HCT116 (cell line): ENCODE measurements at regions not wholly inside any gene's neighbourhood (a gene's known extent, or its start where the extent isn't known, plus 50 kb on each side); places are given as distances from the start of the nearest gene placed in this dataset.

Experiments used
- ATAC-seq: fragments of 200-7000 bp; cut with Tn5 transposase; 2 replicates; pipeline ENCODE4 v1.9.1; 2020; ENCODE audit warnings: mild to moderate bottlenecking, moderate library complexity
- BruUV-seq: library from RNA; stranded (reverse); fragments of 400-500 nt; replicated peaks from 2 replicates; lab custom pipeline; 2021; lab: Mats Ljungman, UMichigan
- CTCF ChIA-PET: fragments of 300-600 bp; sonication (Branson Sonifier 250); formaldehyde crosslinking; loops from one replicate; lab custom pipeline; 2021; ENCODE audit warnings: antibody characterized with exemption; lab: Charles Lee
- POLR2A ChIA-PET: fragments of 300-600, 350-600 bp; sonication (Branson Sonifier 250); formaldehyde crosslinking; loops from one replicate; lab custom pipeline; 2021; ENCODE audit warnings: antibody characterized with exemption; lab: Charles Lee
- RAD21 ChIA-PET, 2 experiments: fragments of 300-600 bp; sonication (Branson Sonifier 250); formaldehyde crosslinking; loops; one replicate each; lab custom pipeline; 2023; ENCODE audit warnings: low total read pairs in 2 of 2; ENCODE audit not compliant: uncharacterized antibody in 2 of 2, unreplicated experiment in 2 of 2, low non-redundant PET in 1 of 2; lab: Charles Lee
- DNase-seq: peaks from one replicate; pipeline ENCODE4 v3.0.0-alpha.2; 2010; ENCODE audit warnings: low read depth, low spot score
- H2AFZ ChIP-seq: fragments of 200-600 bp; shearing (Covaris generic), sonication (generic); 2 replicates; pipeline ENCODE4 v1.6.1; 2017; ENCODE audit warnings: low read depth, mixed run types, mixed read lengths, antibody characterized with exemption, low read length; ENCODE audit not compliant: poor library complexity, severe bottlenecking
- H3K27ac ChIP-seq: 2 replicates; pipeline ENCODE4 v1.5.1; 2012; ENCODE audit warnings: low read depth, low read length
- H3K27me3 ChIP-seq: fragments of 200-600 bp; sonication (generic); 2 replicates; pipeline ENCODE4 v1.6.1; 2016; ENCODE audit warnings: mixed run types, low read length, mixed read lengths; ENCODE audit not compliant: insufficient read depth
- H3K36me3 ChIP-seq, 2 experiments: fragments of 200-500 bp in 1 of 2; fragments of 200-600 bp in 1 of 2; sonication (Bioruptor generic) in 1 of 2; sonication (generic) in 1 of 2; 2 replicates each; pipeline versions ENCODE4 v1.5.1 to v1.6.1; 2014 to 2016; ENCODE audit warnings: low read length in 2 of 2, inconsistent platforms in 1 of 2, mixed read lengths in 1 of 2, mixed run types in 1 of 2; ENCODE audit not compliant: insufficient read depth in 2 of 2, control insufficient read depth in 1 of 2
- H3K4me1 ChIP-seq, 2 experiments: fragments of 200-600 bp in 1 of 2; sonication (generic) in 1 of 2; 2 replicates each; pipeline versions ENCODE4 v1.5.1 to v1.6.1; 2012 to 2017; ENCODE audit warnings: low read length in 2 of 2, inconsistent platforms in 1 of 2, mild to moderate bottlenecking in 1 of 2, mixed read lengths in 1 of 2, mixed run types in 1 of 2, moderate library complexity in 1 of 2; ENCODE audit not compliant: insufficient read depth in 2 of 2, control insufficient read depth in 1 of 2
- H3K4me2 ChIP-seq: fragments of 200-600 bp; sonication (generic); 2 replicates; pipeline ENCODE4 v1.6.1; 2017; ENCODE audit warnings: mixed run types, low read length, mixed read lengths
- H3K4me3 ChIP-seq, 2 experiments: fragments of 200-600 bp in 1 of 2; sonication (generic) in 1 of 2; replicated peaks in 1 of 2; 2 replicates each; pipeline ENCODE4 v1.5.1; 2011 to 2016; ENCODE audit warnings: low read length in 2 of 2, control low read depth in 1 of 2, low read depth in 1 of 2, mild to moderate bottlenecking in 1 of 2, mixed read lengths in 1 of 2, mixed run types in 1 of 2
- H3K79me2 ChIP-seq: fragments of 200-600 bp; sonication (generic); 2 replicates; pipeline ENCODE4 v1.6.1; 2017; ENCODE audit warnings: mild to moderate bottlenecking, mixed run types, low read length, moderate library complexity, mixed read lengths; ENCODE audit not compliant: insufficient read depth
- H3K9ac ChIP-seq: fragments of 200-600 bp; sonication (generic); 2 replicates; pipeline ENCODE4 v1.6.1; 2016; ENCODE audit warnings: low read length, mixed read lengths
- H3K9me2 ChIP-seq: fragments of 200-600 bp; sonication (generic), shearing (Covaris generic); 2 replicates; pipeline ENCODE4 v1.6.1; 2017; ENCODE audit warnings: mixed run types, mild to moderate bottlenecking, moderate library complexity; ENCODE audit not compliant: insufficient read depth
- H3K9me3 ChIP-seq, 2 experiments: fragments of 200-500 bp in 1 of 2; fragments of 200-600 bp in 1 of 2; sonication (Bioruptor generic) in 1 of 2; sonication (generic) in 1 of 2; 2 replicates each; pipeline ENCODE4 v1.6.1; 2014 to 2017; ENCODE audit warnings: low read length in 2 of 2, mixed read lengths in 2 of 2, inconsistent platforms in 1 of 2, low read depth in 1 of 2, mild to moderate bottlenecking in 1 of 2, mixed run types in 1 of 2, moderate library complexity in 1 of 2; ENCODE audit not compliant: control insufficient read depth in 1 of 2, insufficient read depth in 1 of 2
- H4K20me1 ChIP-seq: fragments of 200-600 bp; sonication (generic), shearing (Covaris generic); 2 replicates; pipeline ENCODE4 v1.6.1; 2017; ENCODE audit warnings: mixed run types, mild to moderate bottlenecking, moderate library complexity; ENCODE audit not compliant: insufficient read depth
- ATF3 ChIP-seq: IDR thresholded peaks from 2 replicates; pipeline ENCODE4 v1.6.1; 2012
- CEBPB ChIP-seq: IDR thresholded peaks from 2 replicates; pipeline ENCODE4 v1.6.1; 2012; ENCODE audit warnings: low read depth
- CTCF ChIP-seq, 3 experiments: fragments of 200-600 bp in 1 of 3; sonication (generic) in 1 of 3; IDR thresholded peaks in 2 of 3; conservative IDR thresholded peaks in 1 of 3; 2 replicates each; pipeline ENCODE4 v1.5.1; 2012 to 2017; ENCODE audit warnings: low read depth in 2 of 3, low read length in 2 of 3, antibody characterized with exemption in 1 of 3, borderline replicate concordance in 1 of 3, control low read depth in 1 of 3, mild to moderate bottlenecking in 1 of 3, mixed read lengths in 1 of 3, mixed run types in 1 of 3, moderate library complexity in 1 of 3; ENCODE audit not compliant: insufficient read depth in 1 of 3
- EGR1 ChIP-seq: IDR thresholded peaks from 2 replicates; pipeline ENCODE4 v1.6.1; 2012; ENCODE audit warnings: low read depth
- ELF1 ChIP-seq: IDR thresholded peaks from 2 replicates; pipeline ENCODE4 v1.6.1; 2012; ENCODE audit warnings: low read depth, borderline replicate concordance
- EZH2 ChIP-seq: fragments of 200-600 bp; sonication (generic); IDR thresholded peaks from 2 replicates; pipeline ENCODE4 v1.6.1; 2017; ENCODE audit warnings: antibody characterized with exemption, mixed run types
- EZH2phosphoT487 ChIP-seq: fragments of 200-600 bp; IDR thresholded peaks from 2 replicates; pipeline ENCODE4 v1.6.1; 2018; ENCODE audit warnings: antibody characterized with exemption, borderline replicate concordance
- FOSL1 ChIP-seq: IDR thresholded peaks from 2 replicates; pipeline ENCODE4 v1.6.1; 2012; ENCODE audit warnings: low read depth
- JUND ChIP-seq: IDR thresholded peaks from 2 replicates; pipeline ENCODE4 v1.6.1; 2012
- MAX ChIP-seq: IDR thresholded peaks from 2 replicates; pipeline ENCODE4 v1.6.1; 2012
- POLR2A ChIP-seq: IDR thresholded peaks from 2 replicates; pipeline ENCODE4 v1.7.0; 2011; ENCODE audit warnings: borderline replicate concordance; ENCODE audit not compliant: insufficient read depth, insufficient read length; ENCODE audit errors: extremely low read depth
- RAD21 ChIP-seq: IDR thresholded peaks from 2 replicates; pipeline ENCODE4 v1.6.1; 2012; ENCODE audit warnings: low read depth, mild to moderate bottlenecking
- SP1 ChIP-seq: IDR thresholded peaks from 2 replicates; pipeline ENCODE4 v1.6.1; 2012; ENCODE audit warnings: low read depth
- TCF7L2 ChIP-seq: IDR thresholded peaks from 2 replicates; pipeline ENCODE4 v1.7.0; 2011; ENCODE audit warnings: borderline replicate concordance, inconsistent platforms; ENCODE audit not compliant: insufficient read depth, insufficient read length; ENCODE audit errors: extremely low read depth
- YY1 ChIP-seq: IDR thresholded peaks from 2 replicates; pipeline ENCODE4 v1.6.1; 2011; ENCODE audit warnings: low read length, low read depth, moderate library complexity, mild to moderate bottlenecking; ENCODE audit not compliant: insufficient replicate concordance; ENCODE audit errors: extremely low read depth
- ZBTB33 ChIP-seq: IDR thresholded peaks from 2 replicates; pipeline ENCODE4 v1.6.1; 2011; ENCODE audit warnings: mild to moderate bottlenecking, low read length, moderate library complexity; ENCODE audit not compliant: insufficient replicate concordance; ENCODE audit errors: extremely low read depth
- ZFX ChIP-seq: fragments of 450-650 bp; IDR thresholded peaks from 2 replicates; pipeline ENCODE4 v1.6.1; 2017
- ZNF274 ChIP-seq: fragments of 200-500 bp; sonication (Bioruptor generic); IDR thresholded peaks from 2 replicates; pipeline ENCODE4 v1.6.1; 2014; ENCODE audit warnings: mild to moderate bottlenecking, low read depth, low read length, inconsistent platforms
- intact Hi-C: fragments of 100-400 bp; cut with micrococcal nuclease; formaldehyde crosslinking; loops from 2 replicates; pipeline ENCODE4 v1.10.0; 2022

GRCh38 chr1:229218612-229219025, 52.3 kb upstream of the RAB4A start (continued):
- TF ChIP-seq ZBTB33 = no peak
- TF ChIP-seq RAD21 = no peak
- TF ChIP-seq ZNF274 = no peak
- TF ChIP-seq EZH2phosphoT487 = no peak
- no peak for TF ChIP-seq YY1
- no peak for TF ChIP-seq EGR1
- TF ChIP-seq SP1 = no peak
- TF ChIP-seq MAX = no peak
- no peak for TF ChIP-seq JUND

- ChIA-PET POLR2A (no interaction called here), CTCF (no interaction called here), RAD21 (no interaction called here)
- Histone ChIP-seq H3K79me2 (no peaks in the 10 kb centered on the region), H3K9me2 (no peaks in the 10 kb centered on the region), H2AFZ (no peak overlapping the region), H3K9ac (no peak overlapping the region), H3K27ac (no peak overlapping the region), H3K4me1 (peaks cover 38 to 44% of the 10 kb centered on the region in 2 experiments), H4K20me1 (no peaks in the 10 kb centered on the region), H3K36me3 (no peaks in the 10 kb centered on the region), H3K27me3 (no peaks in the 10 kb centered on the region), H3K9me3 (no peaks in the 10 kb centered on the region), H3K4me2 (no peak overlapping the region), H3K4me3 (no peak overlapping the region)
- ATAC-seq (no peak), DNase-seq (no peak)
- intact Hi-C loops = loop anchor here (10.0 kb wide), 1 partner anchor 386 kb away; no protein-coding TSS in a partner anchor
- BruUV-seq = no TSS peak
- TF ChIP-seq ELF1 (no peak), JUND (no peak), RAD21 (no peak), EGR1 (no peak), ZNF274 (no peak), EZH2 (no peak), ATF3 (no peak), CTCF (IDR thresholded peaks at IDR 0.05 in 2 of 3, conservative IDR thresholded peaks at IDR 0.05 in 1 of 3; ENCODE audit: borderline replicate concordance in 1 of 3, insufficient read depth in 1 of 3, low read depth in 2 of 3, low read length in 2 of 3) (no peak), FOSL1 (no peak), ZFX (no peak), MAX (no peak), CEBPB (no peak), TCF7L2 (no peak), EZH2phosphoT487 (no peak), SP1 (no peak), POLR2A (no peak)
These were observed 50.6 kb upstream of the RAB4A start for GRCh38 chr1:229220163-229220846.
